SK-MEL-5 (cell line): ENCODE measurements at regions not wholly inside any gene's neighbourhood (a gene's known extent, or its start where the extent isn't known, plus 50 kb on each side); places are given as distances from the start of the nearest gene placed in this dataset.
"Not testable (repeated sequence)": the region's sequence is repeated elsewhere in the genome, so short reads cannot be mapped to it uniquely, and the experiment has no call there.

Experiments
- DNase-seq: peaks from one replicate; pipeline ENCODE4 v3.0.0-alpha.2; 2016; ENCODE audit warnings: low read depth, low spot score
- in situ Hi-C: cut with HindIII; loops from 2 replicates; pipeline ENCODE4 v1.10.0; 2016; ENCODE audit warnings: low sequenced_read_pairs, high pct_unique_total_duplicates, low pct_unique_long_range_greater_than_20kb

DNA sequence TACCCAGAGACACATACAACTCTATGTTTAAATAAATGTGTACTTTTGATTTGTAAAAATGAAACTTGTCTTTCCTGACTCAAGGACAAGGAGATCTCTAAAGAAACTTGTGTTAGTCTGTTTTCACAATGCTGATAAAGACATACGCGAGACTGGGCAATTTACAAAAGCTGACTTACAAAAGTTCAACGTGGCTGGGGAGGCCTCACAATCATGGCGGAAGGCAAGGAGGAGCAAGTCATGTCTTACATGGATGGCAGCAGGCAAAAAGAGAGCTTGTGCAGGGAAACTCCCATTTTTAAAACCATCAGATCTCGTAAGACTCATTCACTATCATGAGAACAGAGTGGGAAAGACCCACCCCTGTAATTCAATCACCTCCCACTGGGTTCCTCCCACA, 52.2 kb upstream of the PAPSS1 start:
- not testable (repeated sequence) for DNase-seq
- in situ Hi-C loops: loop anchor here (25.0 kb wide), 1 partner anchor 140 kb away; no protein-coding TSS in a partner anchor

GRCh38 chr4:107774681-107775080, 50.1 kb upstream of the SGMS2 start:
- in situ Hi-C loops: loop anchor here (25.0 kb wide), 1 partner anchor 138 kb away; no protein-coding TSS in a partner anchor
- no peak for DNase-seq
